HEK293 (cell line): ENCODE measurements at regions not wholly inside any gene's neighbourhood (a gene's known extent, or its start where the extent isn't known, plus 50 kb on each side); places are given as distances from the start of the nearest gene placed in this dataset.

ENCODE experiments used
- CTCF ChIP-seq: fragments of 450-650 bp; formaldehyde crosslinking; IDR thresholded peaks from 2 replicates; pipeline ENCODE4 v1.5.1; 2016; ENCODE audit warnings: missing biosample characterization, missing genetic modification characterization
- PBX3 ChIP-seq: sonication (generic); formaldehyde crosslinking; IDR thresholded peaks from 2 replicates; pipeline ENCODE4 v1.8.1; 2022; ENCODE audit warnings: mild to moderate bottlenecking, moderate library complexity, missing genetic modification reagents
- PRDM1 ChIP-seq: fragments of 450-650 bp; formaldehyde crosslinking; IDR thresholded peaks from 2 replicates; pipeline ENCODE4; 2016; ENCODE audit warnings: missing biosample characterization, missing genetic modification characterization
- ZBTB17 ChIP-seq: fragments of 450-650 bp; formaldehyde crosslinking; IDR thresholded peaks from 2 replicates; pipeline ENCODE4 v1.5.1; 2016; ENCODE audit warnings: missing biosample characterization, missing genetic modification characterization
- ZNF416 ChIP-seq: fragments of 450-650 bp; formaldehyde crosslinking; IDR thresholded peaks from 2 replicates; pipeline ENCODE4 v1.5.1; 2016; ENCODE audit warnings: missing biosample characterization, missing genetic modification characterization
- ZNF423 ChIP-seq: fragments of 450-650 bp; formaldehyde crosslinking; IDR thresholded peaks from 2 replicates; pipeline ENCODE4 v1.5.1; 2016; ENCODE audit warnings: missing biosample characterization, missing genetic modification characterization
- ZNF426 ChIP-seq: fragments of 450-650 bp; formaldehyde crosslinking; IDR thresholded peaks from 2 replicates; pipeline ENCODE4 v1.5.1; 2017; ENCODE audit warnings: missing biosample characterization, missing genetic modification characterization, mild to moderate bottlenecking, inconsistent platforms, moderate library complexity
- ZNF629 ChIP-seq: fragments of 450-650 bp; formaldehyde crosslinking; IDR thresholded peaks from 2 replicates; pipeline ENCODE4 v1.5.1; 2017; ENCODE audit warnings: missing biosample characterization, missing genetic modification characterization
- ZNF76 ChIP-seq: fragments of 450-650 bp; formaldehyde crosslinking; IDR thresholded peaks from 2 replicates; pipeline ENCODE4; 2016; ENCODE audit warnings: low read depth, missing biosample characterization, missing genetic modification characterization, borderline replicate concordance

- TF ChIP-seq PRDM1 (tag by site-specific recombination), result no peak
- TF ChIP-seq PBX3 (CRISPR knock-in tag), result no peak
- no peak for TF ChIP-seq ZNF423 (tag by site-specific recombination)
- no peak for TF ChIP-seq ZNF629 (tag by site-specific recombination)
- TF ChIP-seq CTCF, result no peak
- no peak for TF ChIP-seq ZNF416 (tag by site-specific recombination)
- no peak for TF ChIP-seq ZNF426 (tag by site-specific recombination)
- no peak for TF ChIP-seq ZNF76 (tag by site-specific recombination)
- TF ChIP-seq ZBTB17 (tag by site-specific recombination), result no peak
Observed at GRCh38 chr15:99863550-99864198, 130.4 kb upstream of the LYSMD4 start.
